Parathyroid adenoma (tissue), 2 donors: ENCODE measurements at regions not wholly inside any gene's neighbourhood (a gene's known extent, or its start where the extent isn't known, plus 50 kb on each side); places are given as distances from the start of the nearest gene placed in this dataset.
"Not testable (repeated sequence)": the region's sequence is repeated elsewhere in the genome, so short reads cannot be mapped to it uniquely, and the experiment has no call there.

Experiments
- H2AFZ ChIP-seq: fragments of 300-600 bp; sonication (generic); one replicate; pipeline ENCODE4 v1.7.0; 2017; ENCODE audit warnings: antibody characterized with exemption, mild to moderate bottlenecking
- H3K27ac ChIP-seq: fragments of 300-600 bp; sonication (generic); one replicate; pipeline ENCODE4 v1.7.0; 2017
- H3K27me3 ChIP-seq: fragments of 300-600 bp; sonication (generic); one replicate; pipeline ENCODE4 v1.7.0; 2017; ENCODE audit warnings: low read length; ENCODE audit not compliant: control insufficient read depth, insufficient read depth
- H3K36me3 ChIP-seq: fragments of 300-600 bp; sonication (generic); one replicate; pipeline ENCODE4 v1.7.0; 2017; ENCODE audit warnings: low read length; ENCODE audit not compliant: control insufficient read depth, insufficient read depth
- H3K4me1 ChIP-seq: fragments of 300-600 bp; sonication (generic); one replicate; pipeline ENCODE4 v1.7.0; 2017; ENCODE audit warnings: control low read depth
- H3K4me2 ChIP-seq: fragments of 300-600 bp; sonication (generic); one replicate; pipeline ENCODE4 v1.7.0; 2017; ENCODE audit warnings: low read length
- H3K4me3 ChIP-seq: fragments of 300-600 bp; sonication (generic); one replicate; pipeline ENCODE4 v1.7.0; 2017; ENCODE audit warnings: low read depth, low read length
- H3K79me2 ChIP-seq: fragments of 300-600 bp; sonication (generic); one replicate; pipeline ENCODE4 v1.7.0; 2017; ENCODE audit warnings: control low read depth
- H3K9ac ChIP-seq: fragments of 300-600 bp; sonication (generic); one replicate; pipeline ENCODE4 v1.7.0; 2017; ENCODE audit warnings: mild to moderate bottlenecking
- H3K9me3 ChIP-seq: fragments of 300-600 bp; sonication (generic); one replicate; pipeline ENCODE4 v1.7.0; 2017; ENCODE audit warnings: low read length; ENCODE audit not compliant: control insufficient read depth
- TF ChIP-seq, protein P1 (sequence below): fragments of 300-600 bp; sonication (generic); IDR thresholded peaks from one replicate; pipeline ENCODE4 v1.7.0; 2017; ENCODE audit warnings: antibody characterized with exemption, mild to moderate bottlenecking
- donor health status: primary hyperparathyroidism.

DNA sequence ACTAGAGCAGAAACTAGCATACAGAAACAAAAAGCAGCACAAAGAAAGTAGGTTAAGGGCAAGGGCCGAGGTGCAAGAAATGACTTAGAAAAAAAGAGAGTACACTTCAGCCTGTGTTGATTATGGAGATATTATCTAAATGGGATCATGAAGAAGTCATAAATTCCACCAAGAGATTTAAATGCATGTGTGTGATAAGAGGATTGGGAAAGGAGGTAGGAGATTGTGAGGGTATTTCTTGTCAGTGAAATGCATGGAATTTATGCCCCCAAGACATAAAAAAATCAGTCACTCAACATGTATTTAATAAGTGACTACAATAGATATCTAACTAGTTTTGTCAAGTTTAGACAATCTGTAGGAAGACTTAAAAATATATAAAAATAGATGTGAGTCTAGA is 976.2 kb upstream of the LRFN5 start:
- H3K27me3 ChIP-seq, result no peaks in the 10 kb centered on the region
- no peaks in the 10 kb centered on the region for H3K79me2 ChIP-seq
- no peak overlapping the region for H3K9ac ChIP-seq
- no peaks in the 10 kb centered on the region for H3K4me1 ChIP-seq
- H3K4me2 ChIP-seq, result no peak overlapping the region
- no peaks in the 10 kb centered on the region for H3K9me3 ChIP-seq
- TF ChIP-seq, protein P1, sequence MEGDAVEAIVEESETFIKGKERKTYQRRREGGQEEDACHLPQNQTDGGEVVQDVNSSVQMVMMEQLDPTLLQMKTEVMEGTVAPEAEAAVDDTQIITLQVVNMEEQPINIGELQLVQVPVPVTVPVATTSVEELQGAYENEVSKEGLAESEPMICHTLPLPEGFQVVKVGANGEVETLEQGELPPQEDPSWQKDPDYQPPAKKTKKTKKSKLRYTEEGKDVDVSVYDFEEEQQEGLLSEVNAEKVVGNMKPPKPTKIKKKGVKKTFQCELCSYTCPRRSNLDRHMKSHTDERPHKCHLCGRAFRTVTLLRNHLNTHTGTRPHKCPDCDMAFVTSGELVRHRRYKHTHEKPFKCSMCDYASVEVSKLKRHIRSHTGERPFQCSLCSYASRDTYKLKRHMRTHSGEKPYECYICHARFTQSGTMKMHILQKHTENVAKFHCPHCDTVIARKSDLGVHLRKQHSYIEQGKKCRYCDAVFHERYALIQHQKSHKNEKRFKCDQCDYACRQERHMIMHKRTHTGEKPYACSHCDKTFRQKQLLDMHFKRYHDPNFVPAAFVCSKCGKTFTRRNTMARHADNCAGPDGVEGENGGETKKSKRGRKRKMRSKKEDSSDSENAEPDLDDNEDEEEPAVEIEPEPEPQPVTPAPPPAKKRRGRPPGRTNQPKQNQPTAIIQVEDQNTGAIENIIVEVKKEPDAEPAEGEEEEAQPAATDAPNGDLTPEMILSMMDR, result no peak
- no peak overlapping the region for H2AFZ ChIP-seq
- H3K27ac ChIP-seq, result no peak overlapping the region
- H3K36me3 ChIP-seq, result no peaks in the 10 kb centered on the region
- no peak overlapping the region for H3K4me3 ChIP-seq

DNA sequence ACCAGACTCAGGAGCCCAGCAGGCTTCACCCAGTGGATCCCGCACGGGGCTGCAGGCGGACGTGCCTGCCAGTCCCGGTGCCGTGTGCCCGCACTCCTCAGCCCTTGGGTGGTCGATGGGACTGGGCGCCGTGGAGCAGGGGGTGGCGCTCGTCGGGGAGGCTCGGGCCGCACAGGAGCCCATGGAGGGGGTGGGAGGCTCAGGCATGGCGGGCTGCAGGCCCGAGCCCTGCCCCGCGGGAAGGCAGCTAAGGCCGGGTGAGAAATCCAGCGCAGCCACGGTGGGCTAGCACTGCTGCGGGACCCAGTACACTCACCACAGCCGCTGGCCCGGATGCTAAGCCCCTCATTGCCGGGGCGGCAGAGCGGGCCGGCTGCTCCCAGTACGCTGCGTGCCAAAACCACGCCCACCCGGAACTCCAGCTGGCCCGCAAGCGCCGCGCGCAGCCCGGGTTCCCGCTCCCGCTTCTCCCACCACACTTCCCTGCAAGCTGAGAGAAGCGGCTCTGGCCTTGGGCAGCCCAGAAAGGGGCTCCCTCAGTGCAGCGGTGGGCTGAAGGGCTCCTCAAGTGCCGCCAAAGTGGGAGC is 977.0 kb upstream of the LRFN5 start:
- not testable (repeated sequence) for H3K27me3 ChIP-seq

DNA sequence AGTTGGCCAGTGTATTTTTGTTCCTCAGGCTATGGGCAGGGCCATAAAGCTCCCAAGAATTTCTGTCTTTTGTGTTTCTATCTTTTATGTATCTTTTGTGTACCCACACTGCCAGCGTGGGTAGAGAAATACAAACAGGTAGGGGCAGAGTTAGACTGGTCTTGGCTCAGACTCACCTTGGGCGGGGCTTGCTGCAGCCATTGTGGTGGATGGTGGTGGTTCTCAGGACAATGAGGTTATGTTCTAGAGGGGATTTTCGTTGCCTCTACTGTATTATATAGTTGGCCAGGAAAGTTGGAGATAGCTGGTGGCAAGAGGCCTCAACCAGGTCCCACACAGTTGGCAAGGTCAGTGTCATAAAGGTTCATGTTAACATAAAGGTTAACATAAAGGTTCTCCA is 977.5 kb upstream of the LRFN5 start:
- Histone ChIP-seq H3K4me1 (no peaks in the 10 kb centered on the region), H3K4me2 (no peak overlapping the region), H2AFZ (no peak overlapping the region), H3K9ac (no peak overlapping the region), H3K27ac (no peak overlapping the region), H3K9me3 (no peaks in the 10 kb centered on the region), H3K79me2 (no peaks in the 10 kb centered on the region), H3K4me3 (no peak overlapping the region), H3K36me3 (no peaks in the 10 kb centered on the region), H3K27me3 (no peaks in the 10 kb centered on the region)
- TF ChIP-seq, protein P1, result no peak

More for the DNA sequence above, 977.0 kb upstream of the LRFN5 start:
- not testable (repeated sequence) for H3K4me2 ChIP-seq, H3K27ac ChIP-seq, H3K36me3 ChIP-seq, H2AFZ ChIP-seq, H3K79me2 ChIP-seq, H3K4me3 ChIP-seq, H3K9ac ChIP-seq, H3K4me1 ChIP-seq, H3K9me3 ChIP-seq

- no peak overlapping the region for H3K27ac ChIP-seq
- H3K9me3 ChIP-seq, result no peaks in the 10 kb centered on the region
- no peak overlapping the region for H3K4me2 ChIP-seq
- TF ChIP-seq, protein P1, result no peak
- no peak overlapping the region for H3K4me3 ChIP-seq
- H3K79me2 ChIP-seq, result no peaks in the 10 kb centered on the region
- no peaks in the 10 kb centered on the region for H3K4me1 ChIP-seq
- no peaks in the 10 kb centered on the region for H3K36me3 ChIP-seq
- no peak overlapping the region for H3K9ac ChIP-seq
- H2AFZ ChIP-seq, result no peak overlapping the region
- no peaks in the 10 kb centered on the region for H3K27me3 ChIP-seq
These were observed 983.0 kb upstream of the LRFN5 start for GRCh38 chr14:40623643-40624042.

GRCh38 chr14:40618225-40618898 is 988.3 kb upstream of the LRFN5 start:
- TF ChIP-seq, protein P1, result no peak
- Histone ChIP-seq H2AFZ (no peak overlapping the region), H3K4me2 (no peak overlapping the region), H3K4me3 (no peak overlapping the region), H3K36me3 (no peaks in the 10 kb centered on the region), H3K27me3 (no peaks in the 10 kb centered on the region), H3K9me3 (no peaks in the 10 kb centered on the region), H3K27ac (no peak overlapping the region), H3K9ac (no peak overlapping the region), H3K79me2 (no peaks in the 10 kb centered on the region), H3K4me1 (no peaks in the 10 kb centered on the region)
